RWPE2 (cell line): ENCODE measurements at regions not wholly inside any gene's neighbourhood (a gene's known extent, or its start where the extent isn't known, plus 50 kb on each side); places are given as distances from the start of the nearest gene placed in this dataset.

ENCODE experiments used
- ATAC-seq: fragments of 200-7000 bp; cut with Tn5 transposase; 3 replicates; pipeline ENCODE4 v1.9.1; 2021; ENCODE audit warnings: low read depth
- DNase-seq: peaks from one replicate; pipeline ENCODE4 v3.0.0-alpha.2; 2020; ENCODE audit warnings: low spot score
- H3K27ac ChIP-seq: fragments of 450-650 bp; 2 replicates; pipeline ENCODE4 v1.5.1; 2017; ENCODE audit warnings: mild to moderate bottlenecking; ENCODE audit not compliant: poor library complexity, severe bottlenecking
- H3K27me3 ChIP-seq: fragments of 250-450 bp; sonication (Bioruptor Pico); 2 replicates; pipeline ENCODE4 v1.5.1; 2021; ENCODE audit warnings: mild to moderate bottlenecking, moderate library complexity; ENCODE audit not compliant: insufficient read depth, poor library complexity, severe bottlenecking
- H3K36me3 ChIP-seq: fragments of 250-450 bp; sonication (Bioruptor Pico); 2 replicates; pipeline ENCODE4 v1.5.1; 2020; ENCODE audit warnings: low read depth, mild to moderate bottlenecking, moderate library complexity
- H3K4me1 ChIP-seq: fragments of 250-450 bp; sonication (Bioruptor Pico); 2 replicates; pipeline ENCODE4 v1.5.1; 2021; ENCODE audit warnings: mild to moderate bottlenecking, moderate library complexity; ENCODE audit not compliant: insufficient read depth, poor library complexity, severe bottlenecking
- H3K4me3 ChIP-seq: fragments of 250-450 bp; sonication (Bioruptor Pico); 2 replicates; pipeline ENCODE4 v1.5.1; 2021; ENCODE audit warnings: mild to moderate bottlenecking, moderate library complexity; ENCODE audit not compliant: severe bottlenecking
- H3K9me3 ChIP-seq: fragments of 250-450 bp; sonication (Bioruptor Pico); 2 replicates; pipeline ENCODE4 v1.5.1; 2021; ENCODE audit warnings: mild to moderate bottlenecking, moderate library complexity; ENCODE audit not compliant: severe bottlenecking
- TF ChIP-seq, protein P1 (sequence below): fragments of 450-650 bp; IDR thresholded peaks from one replicate; pipeline ENCODE4 v1.5.1; 2017; ENCODE audit warnings: mild to moderate bottlenecking, moderate library complexity; ENCODE audit not compliant: poor library complexity, severe bottlenecking

- Histone ChIP-seq H3K27ac (no peak overlapping the region), H3K27me3 (no peaks in the 10 kb centered on the region), H3K4me3 (no peak overlapping the region), H3K9me3 (no peaks in the 10 kb centered on the region), H3K36me3 (no peaks in the 10 kb centered on the region), H3K4me1 (no peaks in the 10 kb centered on the region)
- no peak for ATAC-seq
- DNase-seq = no peak
- TF ChIP-seq, protein P1, sequence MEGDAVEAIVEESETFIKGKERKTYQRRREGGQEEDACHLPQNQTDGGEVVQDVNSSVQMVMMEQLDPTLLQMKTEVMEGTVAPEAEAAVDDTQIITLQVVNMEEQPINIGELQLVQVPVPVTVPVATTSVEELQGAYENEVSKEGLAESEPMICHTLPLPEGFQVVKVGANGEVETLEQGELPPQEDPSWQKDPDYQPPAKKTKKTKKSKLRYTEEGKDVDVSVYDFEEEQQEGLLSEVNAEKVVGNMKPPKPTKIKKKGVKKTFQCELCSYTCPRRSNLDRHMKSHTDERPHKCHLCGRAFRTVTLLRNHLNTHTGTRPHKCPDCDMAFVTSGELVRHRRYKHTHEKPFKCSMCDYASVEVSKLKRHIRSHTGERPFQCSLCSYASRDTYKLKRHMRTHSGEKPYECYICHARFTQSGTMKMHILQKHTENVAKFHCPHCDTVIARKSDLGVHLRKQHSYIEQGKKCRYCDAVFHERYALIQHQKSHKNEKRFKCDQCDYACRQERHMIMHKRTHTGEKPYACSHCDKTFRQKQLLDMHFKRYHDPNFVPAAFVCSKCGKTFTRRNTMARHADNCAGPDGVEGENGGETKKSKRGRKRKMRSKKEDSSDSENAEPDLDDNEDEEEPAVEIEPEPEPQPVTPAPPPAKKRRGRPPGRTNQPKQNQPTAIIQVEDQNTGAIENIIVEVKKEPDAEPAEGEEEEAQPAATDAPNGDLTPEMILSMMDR = no peak
Measured at GRCh38 chr15:61687124-61687523, 373.1 kb downstream of the VPS13C start.

DNA sequence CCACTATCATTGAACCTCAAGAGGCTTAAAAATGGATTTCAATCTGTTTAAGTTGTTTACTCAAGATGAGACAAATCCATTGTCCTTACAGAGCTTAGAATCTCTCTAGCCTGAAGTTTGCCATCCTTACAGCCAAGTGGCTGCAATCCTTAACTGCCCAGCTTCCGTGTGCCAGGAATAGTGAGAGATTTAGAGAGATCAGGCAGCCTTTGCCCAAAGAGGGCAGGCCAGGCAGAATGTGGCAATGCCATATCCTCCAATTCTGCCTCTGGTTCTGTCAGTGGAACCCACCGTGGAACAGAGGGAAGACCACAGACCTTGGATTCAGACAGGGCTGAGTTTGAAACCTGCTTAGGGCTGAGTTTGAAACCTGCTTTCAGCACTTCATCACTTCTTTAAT, 374.3 kb downstream of the VPS13C start:
- H3K9me3 ChIP-seq = no peaks in the 10 kb centered on the region
- no peaks in the 10 kb centered on the region for H3K36me3 ChIP-seq
- TF ChIP-seq, protein P1 = no peak
- H3K27me3 ChIP-seq = no peaks in the 10 kb centered on the region
- ATAC-seq (no peak), DNase-seq (no peak)
- H3K27ac ChIP-seq = no peak overlapping the region
- H3K4me3 ChIP-seq = no peak overlapping the region
- H3K4me1 ChIP-seq = no peaks in the 10 kb centered on the region

GRCh38 chr15:61685534-61685933, 374.7 kb downstream of the VPS13C start:
- TF ChIP-seq, protein P1 = no peak
- no peak overlapping the region for H3K27ac ChIP-seq

DNA sequence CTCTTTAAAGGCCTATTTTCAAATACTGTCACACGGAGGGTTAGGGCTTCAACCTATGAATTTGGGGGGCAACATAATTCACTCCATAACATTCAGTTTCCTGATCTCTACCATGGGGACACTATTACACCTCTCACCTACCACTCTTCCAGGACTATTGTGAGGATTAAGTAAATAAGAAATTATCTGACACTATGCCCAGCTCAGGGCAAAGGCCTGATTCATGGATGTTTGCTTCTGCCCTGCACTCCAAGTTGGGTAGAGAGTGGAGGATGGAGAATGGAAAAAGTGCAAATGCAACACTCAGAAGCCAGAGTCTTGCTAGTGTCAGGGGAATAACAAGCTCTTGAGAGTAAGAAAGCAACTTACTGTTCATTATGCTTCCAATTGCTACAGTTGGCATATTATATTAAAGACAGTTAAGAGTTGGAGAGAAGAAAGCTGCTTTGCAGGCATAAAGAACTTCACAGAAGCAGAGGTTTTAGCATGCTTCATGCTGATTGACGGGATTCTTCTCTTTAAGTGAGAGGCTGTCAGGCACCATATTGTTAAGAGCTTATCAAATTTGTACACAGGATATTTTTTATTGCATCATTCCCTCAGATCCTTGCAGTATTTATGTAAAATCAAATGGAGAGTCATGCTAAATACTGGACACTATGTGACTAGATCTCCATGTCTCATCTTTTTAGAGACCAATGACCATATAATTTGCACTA, 375.3 kb downstream of the VPS13C start:
- TF ChIP-seq, protein P1 = no peak
- ATAC-seq = no peak
- Histone ChIP-seq H3K4me3 (no peak overlapping the region), H3K9me3 (no peaks in the 10 kb centered on the region), H3K27me3 (peaks cover 6% of the 10 kb centered on the region), H3K36me3 (no peaks in the 10 kb centered on the region), H3K4me1 (no peaks in the 10 kb centered on the region), H3K27ac (no peak overlapping the region)
- DNase-seq = no peak

More at GRCh38 chr15:61685534-61685933, 374.7 kb downstream of the VPS13C start:
- H3K27me3 ChIP-seq = peaks cover under 1% of the 10 kb centered on the region
- DNase-seq (no peak), ATAC-seq (no peak; the same call in 2 of the 3 replicates)
- H3K36me3 ChIP-seq = no peaks in the 10 kb centered on the region
- no peak overlapping the region for H3K4me3 ChIP-seq
- H3K9me3 ChIP-seq = no peaks in the 10 kb centered on the region
- H3K4me1 ChIP-seq = no peaks in the 10 kb centered on the region
